HepG2 (cell line): ENCODE measurements at regions not wholly inside any gene's neighbourhood (a gene's known extent, or its start where the extent isn't known, plus 50 kb on each side); places are given as distances from the start of the nearest gene placed in this dataset.

ENCODE experiments used
- ATAC-seq: fragments of 200-7000 bp; cut with Tn5 transposase; 3 replicates; pipeline ENCODE4 v1.9.1; 2020; ENCODE audit warnings: mild to moderate bottlenecking, moderate library complexity
- BruUV-seq: library from RNA; stranded (reverse); fragments of 400-500 nt; replicated peaks from 2 replicates; lab custom pipeline; 2021; lab: Mats Ljungman, UMichigan
- CTCF ChIA-PET: fragments of 300-600 bp; formaldehyde crosslinking; extraction: SDS; loops from one replicate; lab custom pipeline; 2021; ENCODE audit warnings: low total read pairs, inconsistent platforms, low intra/inter-chr PET ratio; lab: Yijun Ruan, JAX
- POLR2A ChIA-PET: fragments of 350-600 bp; sonication (Branson Sonifier 250); formaldehyde crosslinking; loops from one replicate; lab custom pipeline; 2020; ENCODE audit warnings: antibody characterized with exemption, inconsistent platforms; lab: Yijun Ruan, JAX
- DNase-seq: peaks from one replicate; pipeline ENCODE4 v3.0.0-alpha.2; 2015; ENCODE audit warnings: low spot score
- FAIRE-seq: peaks from 3 replicates; lab custom pipeline; 2011; peaks lifted over from hg19 to GRCh38; lab: Jason Lieb, UNC
- H2AFZ ChIP-seq: one replicate; pipeline ENCODE4 v1.6.1; 2011; ENCODE audit warnings: low read length, inconsistent platforms
- H3K27ac ChIP-seq: fragments of 300-600 bp; 3 replicates; pipeline ENCODE4 v1.8.0; 2011; ENCODE audit warnings: mixed run types, mild to moderate bottlenecking, mixed read lengths, low read length, inconsistent platforms; ENCODE audit not compliant: insufficient read depth; ENCODE audit errors: extremely low read length
- H3K27me3 ChIP-seq, 2 experiments: fragments of 200-600 bp in 1 of 2; 2 replicates in 1 of 2; 3 replicates in 1 of 2; pipeline versions ENCODE4 v1.6.0 to v1.8.0; 2011; ENCODE audit warnings: low read length in 2 of 2, mild to moderate bottlenecking in 2 of 2, moderate library complexity in 2 of 2, inconsistent platforms in 1 of 2; ENCODE audit not compliant: insufficient read depth in 2 of 2, control insufficient read depth in 1 of 2
- H3K36me3 ChIP-seq, 2 experiments: fragments of 200-600 bp in 1 of 2; replicated peaks in 1 of 2; 2 replicates in 1 of 2; 3 replicates in 1 of 2; pipeline versions ENCODE4 v1.5.1 to v1.8.0; 2011; ENCODE audit warnings: low read length in 2 of 2, inconsistent platforms in 1 of 2; ENCODE audit not compliant: insufficient read depth in 2 of 2, control insufficient read depth in 1 of 2
- H3K4me1 ChIP-seq: 2 replicates; pipeline ENCODE4 v1.5.1; 2012; ENCODE audit warnings: low read length, inconsistent platforms; ENCODE audit not compliant: insufficient read depth
- H3K4me2 ChIP-seq: 2 replicates; pipeline ENCODE4 v1.6.0; 2011; ENCODE audit warnings: low read depth, low read length, inconsistent platforms
- H3K4me3 ChIP-seq, 3 experiments: fragments of 200-600 bp in 1 of 3; sonication (generic), shearing (Covaris generic) in 1 of 3; replicated peaks in 1 of 3; 2 replicates each; pipeline ENCODE4 v1.5.1; 2011 to 2016; ENCODE audit warnings: low read length in 3 of 3, inconsistent platforms in 2 of 3, low read depth in 2 of 3, mild to moderate bottlenecking in 2 of 3, control low read depth in 1 of 3, mixed read lengths in 1 of 3; ENCODE audit not compliant: insufficient read depth in 1 of 3
- H3K79me2 ChIP-seq: one replicate; pipeline ENCODE4 v1.6.1; 2011; ENCODE audit warnings: low read length, inconsistent platforms; ENCODE audit not compliant: insufficient read depth
- H3K9ac ChIP-seq: 2 replicates; pipeline ENCODE4 v1.6.0; 2011; ENCODE audit warnings: mild to moderate bottlenecking, low read depth, low read length, inconsistent platforms; ENCODE audit not compliant: insufficient read depth
- H3K9me3 ChIP-seq: 2 replicates; pipeline ENCODE4 v1.5.1; 2012; ENCODE audit warnings: mild to moderate bottlenecking, low read length
- H4K20me1 ChIP-seq: 2 replicates; pipeline ENCODE4 v1.6.0; 2011; ENCODE audit warnings: inconsistent platforms, mild to moderate bottlenecking, low read length, moderate library complexity; ENCODE audit not compliant: insufficient read depth
- BRD4 ChIP-seq: sonication (generic); formaldehyde crosslinking; IDR thresholded peaks from 2 replicates; pipeline ENCODE4 v1.4.0; 2020; ENCODE audit warnings: missing genetic modification reagents
- CREM ChIP-seq, 2 experiments: sonication (generic) in 1 of 2; formaldehyde crosslinking in 1 of 2; IDR thresholded peaks; 2 replicates each; pipeline versions ENCODE4 v1.4.0 to v1.6.1; 2016 to 2020; ENCODE audit warnings: antibody characterized with exemption in 1 of 2, mild to moderate bottlenecking in 1 of 2, missing genetic modification reagents in 1 of 2
- DMTF1 ChIP-seq: sonication (generic); formaldehyde crosslinking; IDR thresholded peaks from 2 replicates; pipeline ENCODE4 v1.4.0; 2020; ENCODE audit warnings: mild to moderate bottlenecking, missing genetic modification reagents
- EED ChIP-seq: sonication (generic); formaldehyde crosslinking; IDR thresholded peaks from 2 replicates; pipeline ENCODE4 v1.5.0; 2020; ENCODE audit warnings: mild to moderate bottlenecking, missing genetic modification reagents
- EP300 ChIP-seq, 3 experiments: sonication (generic) in 1 of 3; formaldehyde crosslinking in 1 of 3; IDR thresholded peaks; 2 replicates each; pipeline versions ENCODE4 v1.5.1 to v1.6.1; 2011 to 2020; ENCODE audit warnings: low read depth in 2 of 3, low read length in 2 of 3, borderline replicate concordance in 1 of 3, improper control_type of control experiment in 1 of 3, mild to moderate bottlenecking in 1 of 3, missing genetic modification reagents in 1 of 3, moderate library complexity in 1 of 3
- FOXM1 ChIP-seq: sonication (generic); formaldehyde crosslinking; IDR thresholded peaks from 2 replicates; pipeline ENCODE4 v1.5.0; 2020; ENCODE audit warnings: missing genetic modification reagents
- HES4 ChIP-seq: sonication (generic); formaldehyde crosslinking; IDR thresholded peaks from 2 replicates; pipeline ENCODE4 v1.9.0; 2021; ENCODE audit warnings: mild to moderate bottlenecking, missing genetic modification reagents, borderline replicate concordance
- MTF1 ChIP-seq: sonication (generic); formaldehyde crosslinking; IDR thresholded peaks from 2 replicates; pipeline ENCODE4 v1.5.0; 2020; ENCODE audit warnings: missing genetic modification reagents
- MXD3 ChIP-seq: IDR thresholded peaks from 2 replicates; pipeline ENCODE4 v1.6.1; 2016; ENCODE audit warnings: mild to moderate bottlenecking, missing biosample characterization, missing genetic modification reagents
- RXRA ChIP-seq: sonication (generic); formaldehyde crosslinking; IDR thresholded peaks from 2 replicates; pipeline ENCODE4 v1.5.1; 2020; ENCODE audit warnings: missing genetic modification reagents
- ZFP41 ChIP-seq: sonication (generic); formaldehyde crosslinking; IDR thresholded peaks from 2 replicates; pipeline ENCODE4 v1.4.0; 2020; ENCODE audit warnings: mild to moderate bottlenecking, missing genetic modification reagents, borderline replicate concordance
- ZMYM2 ChIP-seq: sonication (generic); formaldehyde crosslinking; IDR thresholded peaks from 2 replicates; pipeline ENCODE4 v1.8.0; 2022; ENCODE audit warnings: mild to moderate bottlenecking, missing genetic modification reagents
- ZNF20 ChIP-seq: sonication (generic); formaldehyde crosslinking; IDR thresholded peaks from 2 replicates; pipeline ENCODE4 v1.4.0; 2020; ENCODE audit warnings: mild to moderate bottlenecking, moderate library complexity, missing genetic modification reagents
- ZNF784 ChIP-seq: sonication (generic); formaldehyde crosslinking; IDR thresholded peaks from 2 replicates; pipeline ENCODE4 v1.5.1; 2020; ENCODE audit warnings: missing genetic modification reagents, mild to moderate bottlenecking, borderline replicate concordance
- WGBS: methylation state at CpG from one replicate; pipeline ENCODE4 v1.1.6; 2017; ENCODE audit warnings: low lambda C conversion rate; 5-methylcytosine and 5-hydroxymethylcytosine counted together
- in situ Hi-C: cut with HindIII; loops from 2 replicates; pipeline ENCODE4 v1.10.0; 2017; ENCODE audit warnings: low pct_unique_long_range_greater_than_20kb; ENCODE audit not compliant: extremely low pct_ligation_motif_present
- intact Hi-C: fragments of 100-400 bp; cut with micrococcal nuclease; formaldehyde crosslinking; loops from one replicate; pipeline ENCODE4 v1.10.0; 2022; ENCODE audit not compliant: unreplicated experiment
- TF ChIP-seq, protein P1 (sequence below): sonication (generic); formaldehyde crosslinking; conservative IDR thresholded peaks from 2 replicates; pipeline ENCODE4 v1.8.0; 2022; ENCODE audit warnings: mild to moderate bottlenecking, moderate library complexity, missing genetic modification reagents
- TF ChIP-seq, protein P2 (sequence below): sonication (generic); formaldehyde crosslinking; IDR thresholded peaks from 2 replicates; pipeline ENCODE4 v1.4.0; 2020; ENCODE audit warnings: mild to moderate bottlenecking, missing genetic modification reagents

DNA sequence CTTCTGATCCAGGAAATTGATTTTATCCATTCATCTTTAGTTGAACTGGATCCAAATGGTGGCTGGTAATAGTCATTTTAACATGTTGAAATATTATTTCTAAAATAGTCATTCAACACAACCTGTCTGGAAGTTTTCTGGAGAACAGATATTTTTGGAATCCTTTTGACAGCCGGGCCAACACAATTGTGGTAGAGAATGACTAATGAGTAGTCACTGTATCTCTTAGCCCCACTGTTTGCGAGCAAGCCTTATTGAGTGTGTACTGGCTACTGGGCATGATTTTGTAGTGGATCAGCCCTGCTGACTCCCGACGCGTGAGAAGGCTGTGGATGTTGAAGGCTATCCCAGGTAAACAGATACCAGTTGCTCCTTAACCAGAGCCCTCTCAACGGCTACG, 383.4 kb downstream of the ZNF536 start (continued):
- TF ChIP-seq, protein P1, sequence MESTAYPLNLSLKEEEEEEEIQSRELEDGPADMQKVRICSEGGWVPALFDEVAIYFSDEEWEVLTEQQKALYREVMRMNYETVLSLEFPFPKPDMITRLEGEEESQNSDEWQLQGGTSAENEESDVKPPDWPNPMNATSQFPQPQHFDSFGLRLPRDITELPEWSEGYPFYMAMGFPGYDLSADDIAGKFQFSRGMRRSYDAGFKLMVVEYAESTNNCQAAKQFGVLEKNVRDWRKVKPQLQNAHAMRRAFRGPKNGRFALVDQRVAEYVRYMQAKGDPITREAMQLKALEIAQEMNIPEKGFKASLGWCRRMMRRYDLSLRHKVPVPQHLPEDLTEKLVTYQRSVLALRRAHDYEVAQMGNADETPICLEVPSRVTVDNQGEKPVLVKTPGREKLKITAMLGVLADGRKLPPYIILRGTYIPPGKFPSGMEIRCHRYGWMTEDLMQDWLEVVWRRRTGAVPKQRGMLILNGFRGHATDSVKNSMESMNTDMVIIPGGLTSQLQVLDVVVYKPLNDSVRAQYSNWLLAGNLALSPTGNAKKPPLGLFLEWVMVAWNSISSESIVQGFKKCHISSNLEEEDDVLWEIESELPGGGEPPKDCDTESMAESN (CRISPR knock-in tag), result no peak
- TF ChIP-seq FOXM1 (CRISPR knock-in tag) (no peak), BRD4 (no peak), DMTF1 (CRISPR knock-in tag) (no peak), CREM (IDR thresholded peaks at IDR 0.05) (no peak), CREM (CRISPR knock-in tag; IDR thresholded peaks at IDR 0.05) (no peak)

GRCh38 chr19:30754162-30754561, 382.0 kb downstream of the ZNF536 start:
- peaks cover 34% of the 10 kb centered on the region for H3K9me3 ChIP-seq
- no peak overlapping the region for H3K4me3 ChIP-seq
- no peak for FAIRE-seq
- H3K9ac ChIP-seq, result no peak overlapping the region
- H3K4me2 ChIP-seq, result no peak overlapping the region
- in situ Hi-C loops, result no loop called here
- H3K27ac ChIP-seq, result no peak overlapping the region
- H3K4me1 ChIP-seq, result no peaks in the 10 kb centered on the region
- DNase-seq, result no peak
- intact Hi-C loops, result no loop called here
- H4K20me1 ChIP-seq, result no peaks in the 10 kb centered on the region
- ChIA-PET POLR2A (no interaction called here), CTCF (no interaction called here)
- H3K36me3 ChIP-seq, result no peaks in the 10 kb centered on the region
- ATAC-seq, result no peak
- no TSS peak for BruUV-seq
- H3K79me2 ChIP-seq, result no peaks in the 10 kb centered on the region
- H2AFZ ChIP-seq, result no peak overlapping the region
- 0% methylated on average over 1 of the region's 1 CpG for WGBS
- no peaks in the 10 kb centered on the region for H3K27me3 ChIP-seq
- TF ChIP-seq ZFP41 (CRISPR knock-in tag) (no peak), ZMYM2 (no peak), RXRA (CRISPR knock-in tag) (no peak), ZNF20 (CRISPR knock-in tag) (no peak), HES4 (CRISPR knock-in tag) (no peak), ZNF784 (CRISPR knock-in tag) (no peak), MXD3 (CRISPR knock-in tag) (no peak), EP300 (IDR thresholded peaks at IDR 0.05; ENCODE audit: low read depth in 2 of 2, low read length in 2 of 2) (no peak), EP300 (CRISPR knock-in tag; IDR thresholded peaks at IDR 0.05; ENCODE audit: borderline replicate concordance) (no peak), EED (CRISPR knock-in tag) (no peak), MTF1 (CRISPR knock-in tag) (no peak)
- TF ChIP-seq, protein P2, sequence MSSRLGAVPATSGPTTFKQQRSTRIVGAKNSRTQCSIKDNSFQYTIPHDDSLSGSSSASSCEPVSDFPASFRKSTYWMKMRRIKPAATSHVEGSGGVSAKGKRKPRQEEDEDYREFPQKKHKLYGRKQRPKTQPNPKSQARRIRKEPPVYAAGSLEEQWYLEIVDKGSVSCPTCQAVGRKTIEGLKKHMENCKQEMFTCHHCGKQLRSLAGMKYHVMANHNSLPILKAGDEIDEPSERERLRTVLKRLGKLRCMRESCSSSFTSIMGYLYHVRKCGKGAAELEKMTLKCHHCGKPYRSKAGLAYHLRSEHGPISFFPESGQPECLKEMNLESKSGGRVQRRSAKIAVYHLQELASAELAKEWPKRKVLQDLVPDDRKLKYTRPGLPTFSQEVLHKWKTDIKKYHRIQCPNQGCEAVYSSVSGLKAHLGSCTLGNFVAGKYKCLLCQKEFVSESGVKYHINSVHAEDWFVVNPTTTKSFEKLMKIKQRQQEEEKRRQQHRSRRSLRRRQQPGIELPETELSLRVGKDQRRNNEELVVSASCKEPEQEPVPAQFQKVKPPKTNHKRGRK (CRISPR knock-in tag), result no peak
